MM.1S (cell line): ENCODE measurements at regions not wholly inside any gene's neighbourhood (a gene's known extent, or its start where the extent isn't known, plus 50 kb on each side); places are given as distances from the start of the nearest gene placed in this dataset.

Experiments used
- EZH2phosphoT487 ChIP-seq: fragments of 300-600 bp; sonication (generic); IDR thresholded peaks from 2 replicates; pipeline ENCODE4 v1.6.1; 2018; ENCODE audit warnings: antibody characterized with exemption, low read length
- TF ChIP-seq, protein P1 (sequence below): fragments of 300-600 bp; sonication (generic); IDR thresholded peaks from 2 replicates; pipeline ENCODE4 v1.5.1; 2016; ENCODE audit warnings: antibody characterized with exemption, low read length, mixed read lengths

DNA sequence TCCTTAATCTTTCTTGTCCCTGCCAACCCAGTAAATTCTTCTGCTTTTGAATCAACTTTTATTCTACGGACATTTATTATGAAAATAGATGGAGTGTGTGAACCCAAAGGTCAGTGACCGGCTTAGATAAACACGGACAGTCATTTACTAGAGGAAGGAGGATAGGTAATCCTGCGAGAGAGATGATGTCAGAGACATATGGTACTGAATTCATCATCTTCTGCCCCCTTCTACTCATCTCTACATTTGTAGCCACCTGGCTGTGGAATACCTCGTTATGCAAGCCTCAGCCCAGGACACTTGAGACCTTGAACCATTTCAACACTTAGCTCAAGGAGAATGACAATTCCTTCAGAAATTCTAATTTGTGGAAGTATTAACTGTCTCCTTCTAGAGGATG, 443.6 kb downstream of the TDRD15 start:
- TF ChIP-seq, protein P1, sequence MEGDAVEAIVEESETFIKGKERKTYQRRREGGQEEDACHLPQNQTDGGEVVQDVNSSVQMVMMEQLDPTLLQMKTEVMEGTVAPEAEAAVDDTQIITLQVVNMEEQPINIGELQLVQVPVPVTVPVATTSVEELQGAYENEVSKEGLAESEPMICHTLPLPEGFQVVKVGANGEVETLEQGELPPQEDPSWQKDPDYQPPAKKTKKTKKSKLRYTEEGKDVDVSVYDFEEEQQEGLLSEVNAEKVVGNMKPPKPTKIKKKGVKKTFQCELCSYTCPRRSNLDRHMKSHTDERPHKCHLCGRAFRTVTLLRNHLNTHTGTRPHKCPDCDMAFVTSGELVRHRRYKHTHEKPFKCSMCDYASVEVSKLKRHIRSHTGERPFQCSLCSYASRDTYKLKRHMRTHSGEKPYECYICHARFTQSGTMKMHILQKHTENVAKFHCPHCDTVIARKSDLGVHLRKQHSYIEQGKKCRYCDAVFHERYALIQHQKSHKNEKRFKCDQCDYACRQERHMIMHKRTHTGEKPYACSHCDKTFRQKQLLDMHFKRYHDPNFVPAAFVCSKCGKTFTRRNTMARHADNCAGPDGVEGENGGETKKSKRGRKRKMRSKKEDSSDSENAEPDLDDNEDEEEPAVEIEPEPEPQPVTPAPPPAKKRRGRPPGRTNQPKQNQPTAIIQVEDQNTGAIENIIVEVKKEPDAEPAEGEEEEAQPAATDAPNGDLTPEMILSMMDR, result no peak
- TF ChIP-seq EZH2phosphoT487, result no peak
